Liver (tissue), 8 donors: ENCODE measurements at regions not wholly inside any gene's neighbourhood (a gene's known extent, or its start where the extent isn't known, plus 50 kb on each side); places are given as distances from the start of the nearest gene placed in this dataset.

ENCODE experiments used
- DNase-seq: peaks from one replicate; pipeline ENCODE4 v3.0.0-alpha.2; 2017; ENCODE audit warnings: low spot score
- H3K27ac ChIP-seq, 2 donors: one replicate each; pipeline ENCODE4 v1.7.0; 2013; ENCODE audit warnings: inconsistent platforms in 2 of 2, low read length in 2 of 2, control low read depth in 1 of 2, low read depth in 1 of 2, mild to moderate bottlenecking in 1 of 2
- H3K27me3 ChIP-seq, 4 donors: one replicate each; pipeline versions ENCODE4 v1.6.1 to v1.7.0; 2013; ENCODE audit warnings: low read length in 3 of 4, inconsistent platforms in 1 of 4, mild to moderate bottlenecking in 1 of 4, moderate library complexity in 1 of 4; ENCODE audit not compliant: control insufficient read depth in 4 of 4, insufficient read depth in 4 of 4
- H3K36me3 ChIP-seq, 4 donors: one replicate each; pipeline versions ENCODE4 v1.6.1 to v1.7.0; 2013; ENCODE audit warnings: low read length in 3 of 4, mild to moderate bottlenecking in 3 of 4, low read depth in 1 of 4, moderate library complexity in 1 of 4; ENCODE audit not compliant: control insufficient read depth in 4 of 4, insufficient read depth in 3 of 4
- H3K4me1 ChIP-seq, 4 donors: one replicate each; pipeline versions ENCODE4 v1.6.1 to v1.7.0; 2013; ENCODE audit warnings: low read length in 3 of 4, mild to moderate bottlenecking in 3 of 4, moderate library complexity in 1 of 4; ENCODE audit not compliant: control insufficient read depth in 4 of 4, insufficient read depth in 4 of 4
- H3K4me3 ChIP-seq, 3 donors: one replicate each; pipeline versions ENCODE4 v1.6.1 to v1.7.0; 2013; ENCODE audit warnings: low read length in 3 of 3, control low read depth in 1 of 3, low read depth in 1 of 3, mild to moderate bottlenecking in 1 of 3
- H3K9ac ChIP-seq, 2 donors: one replicate each; pipeline ENCODE4 v1.7.0; 2013; ENCODE audit warnings: low read length in 2 of 2, mild to moderate bottlenecking in 2 of 2, moderate library complexity in 2 of 2, control low read depth in 1 of 2, low read depth in 1 of 2
- H3K9me3 ChIP-seq, 4 donors: one replicate each; pipeline versions ENCODE4 v1.6.1 to v1.7.0; 2013; ENCODE audit warnings: low read length in 3 of 4; ENCODE audit not compliant: control insufficient read depth in 4 of 4
- CTCF ChIP-seq: fragments of 150-350 bp; IDR thresholded peaks from 2 replicates; pipeline ENCODE4 v1.5.1; 2017; ENCODE audit warnings: improper control_type of control experiment, low read depth, low read length; ENCODE audit not compliant: missing input control
- EGR1 ChIP-seq, 2 donors: IDR thresholded peaks; 2 replicates each; pipeline ENCODE4 v1.6.1; 2016 to 2018; ENCODE audit warnings: antibody characterized with exemption in 2 of 2, low read depth in 2 of 2
- FOXA1 ChIP-seq: IDR thresholded peaks from 2 replicates; pipeline ENCODE4 v1.6.1; 2016; ENCODE audit warnings: antibody characterized with exemption
- FOXA2 ChIP-seq: IDR thresholded peaks from 2 replicates; pipeline ENCODE4 v1.6.1; 2016; ENCODE audit warnings: antibody characterized with exemption
- GABPA ChIP-seq, 2 donors: IDR thresholded peaks in 1 of 2; conservative IDR thresholded peaks in 1 of 2; 2 replicates each; pipeline ENCODE4 v1.6.1; 2016; ENCODE audit warnings: antibody characterized with exemption in 2 of 2, mild to moderate bottlenecking in 1 of 2, moderate library complexity in 1 of 2
- HNF4A ChIP-seq, 2 donors: conservative IDR thresholded peaks; 2 replicates each; pipeline ENCODE4 v1.6.1; 2016; ENCODE audit warnings: antibody characterized with exemption in 2 of 2, mild to moderate bottlenecking in 2 of 2
- HNF4G ChIP-seq: IDR thresholded peaks from 2 replicates; pipeline ENCODE4 v1.6.1; 2016; ENCODE audit warnings: antibody characterized with exemption
- JUND ChIP-seq, 2 donors: IDR thresholded peaks; 2 replicates each; pipeline ENCODE4 v1.6.1; 2016; ENCODE audit warnings: antibody characterized with exemption in 2 of 2
- MAX ChIP-seq: IDR thresholded peaks from 2 replicates; pipeline ENCODE4 v1.6.1; 2016; ENCODE audit warnings: antibody characterized with exemption
- NR2F2 ChIP-seq: IDR thresholded peaks from 2 replicates; pipeline ENCODE4 v1.6.1; 2016; ENCODE audit warnings: antibody characterized with exemption
- RAD21 ChIP-seq, 2 donors: IDR thresholded peaks; 2 replicates each; pipeline ENCODE4 v1.6.1; 2016; ENCODE audit warnings: antibody characterized with exemption in 2 of 2, mild to moderate bottlenecking in 2 of 2
- REST ChIP-seq: IDR thresholded peaks from 2 replicates; pipeline ENCODE4 v1.6.1; 2016; ENCODE audit warnings: antibody characterized with exemption, mild to moderate bottlenecking
- RXRA ChIP-seq, 2 donors: IDR thresholded peaks; 2 replicates each; pipeline ENCODE4 v1.6.1; 2017 to 2018; ENCODE audit warnings: antibody characterized with exemption in 2 of 2, mild to moderate bottlenecking in 1 of 2
- SP1 ChIP-seq: IDR thresholded peaks from 2 replicates; pipeline ENCODE4 v1.6.1; 2018; ENCODE audit warnings: antibody characterized with exemption, mild to moderate bottlenecking
- TAF1 ChIP-seq: conservative IDR thresholded peaks from 2 replicates; pipeline ENCODE4 v1.6.1; 2016; ENCODE audit warnings: antibody characterized with exemption, mild to moderate bottlenecking
- YY1 ChIP-seq: IDR thresholded peaks from 2 replicates; pipeline ENCODE4 v1.6.1; 2016; ENCODE audit warnings: antibody characterized with exemption, mild to moderate bottlenecking
- ZBTB33 ChIP-seq: IDR thresholded peaks from 2 replicates; pipeline ENCODE4 v1.6.1; 2016; ENCODE audit warnings: antibody characterized with exemption
- WGBS: extraction: QIAGEN DNeasy Blood & Tissue Kit; methylation state at CpG from one replicate; pipeline ENCODE4 v1.1.7; 2013; 5-methylcytosine and 5-hydroxymethylcytosine counted together
- TF ChIP-seq, protein P1 (sequence below): IDR thresholded peaks from 2 replicates; pipeline ENCODE4 v1.6.1; 2016; ENCODE audit warnings: antibody characterized with exemption
- donor health status: healthy.
- donor health status: healthy.
- donor health status: healthy.
- donor health status: healthy.
- donor health status: healthy.

DNA sequence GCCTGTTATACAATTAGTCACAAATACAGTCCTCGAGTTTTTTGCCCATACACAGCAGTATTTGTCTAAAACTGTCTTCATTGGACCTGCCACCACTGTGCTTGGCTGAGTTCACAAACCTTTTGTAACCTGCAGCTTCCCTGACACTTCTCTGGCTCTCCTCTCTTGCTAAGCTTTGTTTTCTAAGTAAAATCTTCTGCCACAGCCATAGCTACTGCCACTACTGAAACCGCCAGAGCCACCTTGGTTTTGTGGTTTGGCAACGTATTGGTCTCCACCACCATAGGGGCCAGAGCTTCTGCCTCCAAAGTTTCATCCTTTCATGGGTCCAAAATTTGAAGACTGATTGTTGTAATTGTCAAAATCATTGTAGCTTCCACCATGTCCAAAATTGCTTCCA is 668.2 kb upstream of the BRINP3 start:
- WGBS = 72% methylated on average over 3 of the region's 3 CpGs
- no peak overlapping the region for H3K27ac ChIP-seq
- H3K9me3 ChIP-seq = no peaks in the 10 kb centered on the region
- TF ChIP-seq GABPA (IDR thresholded peaks at IDR 0.05 in 1 of 2, conservative IDR thresholded peaks at IDR 0.05 in 1 of 2) (no peak), RXRA (IDR thresholded peaks at IDR 0.05) (no peak), REST (no peak), SP1 (no peak), MAX (no peak), RAD21 (IDR thresholded peaks at IDR 0.05) (no peak), TAF1 (no peak), NR2F2 (no peak), HNF4A (conservative IDR thresholded peaks at IDR 0.05) (no peak)
- DNase-seq = no peak
- no peak overlapping the region for H3K9ac ChIP-seq
- H3K4me1 ChIP-seq = no peaks in the 10 kb centered on the region
- H3K4me3 ChIP-seq = no peak overlapping the region
- no peaks in the 10 kb centered on the region for H3K27me3 ChIP-seq
- H3K36me3 ChIP-seq = no peaks in the 10 kb centered on the region

DNA sequence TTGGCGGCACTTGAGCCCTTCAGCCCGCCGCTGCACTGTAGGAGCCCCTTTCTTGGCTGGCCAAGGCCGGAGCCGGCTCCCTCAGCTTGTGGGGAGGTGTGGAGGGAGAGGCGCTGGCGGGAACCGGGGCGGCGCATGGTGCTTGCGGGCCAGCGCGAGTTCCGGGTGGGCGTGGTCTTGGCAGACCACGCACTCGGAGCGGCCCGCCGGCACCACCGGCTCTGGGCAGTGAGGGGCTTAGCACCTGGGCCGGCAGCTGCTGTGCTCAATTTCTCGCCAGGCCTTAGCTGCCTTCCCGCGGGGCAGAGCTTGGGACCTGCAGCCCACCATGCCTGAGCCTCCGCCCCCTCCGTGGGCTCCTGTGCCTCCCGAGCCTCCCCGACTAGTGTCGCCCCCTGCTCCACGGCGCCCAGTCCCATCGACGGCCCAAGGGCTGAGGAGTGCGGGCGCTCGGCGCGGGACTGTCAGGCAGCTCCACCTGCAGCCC is 673.7 kb upstream of the BRINP3 start:
- H3K4me1 ChIP-seq = no peaks in the 10 kb centered on the region
- no peaks in the 10 kb centered on the region for H3K27me3 ChIP-seq
- no peak overlapping the region for H3K9ac ChIP-seq
- H3K4me3 ChIP-seq = no peak overlapping the region
- DNase-seq = no peak
- WGBS = 78% methylated on average over 39 of the region's 39 CpGs
- no peaks in the 10 kb centered on the region for H3K9me3 ChIP-seq
- no peak for TF ChIP-seq SP1
- no peak for TF ChIP-seq RAD21 (IDR thresholded peaks at IDR 0.05)
- no peak for TF ChIP-seq MAX
- TF ChIP-seq EGR1 (IDR thresholded peaks at IDR 0.05; ENCODE audit: low read depth in 2 of 2) = no peak
- no peak for TF ChIP-seq JUND (IDR thresholded peaks at IDR 0.05)
- TF ChIP-seq HNF4G = no peak
- TF ChIP-seq TAF1 = no peak
- TF ChIP-seq GABPA (IDR thresholded peaks at IDR 0.05 in 1 of 2, conservative IDR thresholded peaks at IDR 0.05 in 1 of 2) = no peak
- TF ChIP-seq NR2F2 = no peak
- no peak for TF ChIP-seq FOXA2
- TF ChIP-seq RXRA (IDR thresholded peaks at IDR 0.05) = no peak
- TF ChIP-seq FOXA1 = no peak
- TF ChIP-seq, protein P1, sequence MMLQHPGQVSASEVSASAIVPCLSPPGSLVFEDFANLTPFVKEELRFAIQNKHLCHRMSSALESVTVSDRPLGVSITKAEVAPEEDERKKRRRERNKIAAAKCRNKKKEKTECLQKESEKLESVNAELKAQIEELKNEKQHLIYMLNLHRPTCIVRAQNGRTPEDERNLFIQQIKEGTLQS = no peak
- no peak for TF ChIP-seq HNF4A (conservative IDR thresholded peaks at IDR 0.05)
- TF ChIP-seq REST = no peak
- no peak for TF ChIP-seq ZBTB33
- no peak for TF ChIP-seq CTCF
- no peak for TF ChIP-seq YY1
- no peak overlapping the region for H3K27ac ChIP-seq
- H3K36me3 ChIP-seq = no peaks in the 10 kb centered on the region
